Astrocyte (in vitro differentiated cells and primary cell): ENCODE measurements at regions not wholly inside any gene's neighbourhood (a gene's known extent, or its start where the extent isn't known, plus 50 kb on each side); places are given as distances from the start of the nearest gene placed in this dataset.

Source experiments
- EZH2 ChIP-seq: IDR thresholded peaks from 2 replicates; pipeline ENCODE4 v1.6.1; 2012; ENCODE audit warnings: mild to moderate bottlenecking, low read length, inconsistent platforms; ENCODE audit not compliant: insufficient read depth
- TF ChIP-seq, protein P1 (sequence below): IDR thresholded peaks from 2 replicates; pipeline ENCODE4 v1.5.1; 2011; ENCODE audit warnings: low read depth, mild to moderate bottlenecking, inconsistent platforms, low read length, moderate library complexity; ENCODE audit not compliant: insufficient read depth

DNA sequence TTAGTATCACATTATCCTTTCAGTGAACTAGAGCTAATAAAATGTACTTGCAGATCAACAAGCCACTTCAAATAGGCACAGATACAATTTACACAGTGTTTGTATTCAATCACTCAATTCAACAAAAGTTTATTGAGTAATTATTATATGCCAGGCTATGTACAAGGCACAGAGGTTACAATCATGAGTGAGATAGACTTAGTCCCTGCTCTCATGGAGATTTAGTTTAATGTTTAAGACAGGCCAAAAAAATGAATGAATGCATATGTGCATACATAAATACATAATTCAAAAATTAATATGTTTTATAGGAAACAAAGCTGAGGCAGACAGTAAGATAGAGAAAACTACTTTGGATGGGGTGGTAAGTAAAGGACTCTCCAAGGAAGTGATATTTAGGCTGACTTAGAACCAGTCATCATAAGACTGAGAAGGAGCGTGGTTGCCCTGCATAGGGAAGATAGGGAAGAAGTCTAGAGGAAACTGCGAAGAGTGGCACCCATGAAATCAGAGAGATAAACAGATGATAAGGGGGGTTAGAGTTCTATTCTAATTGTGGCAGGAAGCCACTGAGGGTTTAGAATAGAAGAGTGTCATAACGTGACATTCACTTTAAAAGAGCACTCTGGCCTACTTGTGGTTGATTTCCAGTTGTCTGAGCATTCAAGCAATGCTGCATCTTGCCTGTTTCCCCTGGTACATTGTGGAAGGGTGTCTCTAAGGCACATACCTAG lies 49.7 kb upstream of the GRAMD2B start:
- TF ChIP-seq, protein P1, sequence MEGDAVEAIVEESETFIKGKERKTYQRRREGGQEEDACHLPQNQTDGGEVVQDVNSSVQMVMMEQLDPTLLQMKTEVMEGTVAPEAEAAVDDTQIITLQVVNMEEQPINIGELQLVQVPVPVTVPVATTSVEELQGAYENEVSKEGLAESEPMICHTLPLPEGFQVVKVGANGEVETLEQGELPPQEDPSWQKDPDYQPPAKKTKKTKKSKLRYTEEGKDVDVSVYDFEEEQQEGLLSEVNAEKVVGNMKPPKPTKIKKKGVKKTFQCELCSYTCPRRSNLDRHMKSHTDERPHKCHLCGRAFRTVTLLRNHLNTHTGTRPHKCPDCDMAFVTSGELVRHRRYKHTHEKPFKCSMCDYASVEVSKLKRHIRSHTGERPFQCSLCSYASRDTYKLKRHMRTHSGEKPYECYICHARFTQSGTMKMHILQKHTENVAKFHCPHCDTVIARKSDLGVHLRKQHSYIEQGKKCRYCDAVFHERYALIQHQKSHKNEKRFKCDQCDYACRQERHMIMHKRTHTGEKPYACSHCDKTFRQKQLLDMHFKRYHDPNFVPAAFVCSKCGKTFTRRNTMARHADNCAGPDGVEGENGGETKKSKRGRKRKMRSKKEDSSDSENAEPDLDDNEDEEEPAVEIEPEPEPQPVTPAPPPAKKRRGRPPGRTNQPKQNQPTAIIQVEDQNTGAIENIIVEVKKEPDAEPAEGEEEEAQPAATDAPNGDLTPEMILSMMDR: no peak
- no peak for TF ChIP-seq EZH2
